Keratinocyte (primary cell): ENCODE measurements at regions not wholly inside any gene's neighbourhood (a gene's known extent, or its start where the extent isn't known, plus 50 kb on each side); places are given as distances from the start of the nearest gene placed in this dataset.
A peak's percentile ranks its signal among the peaks of the same experiment; 100 is the strongest.
"Not testable (repeated sequence)": the region's sequence is repeated elsewhere in the genome, so short reads cannot be mapped to it uniquely, and the experiment has no call there.

Experiments used
- DNase-seq: peaks from one replicate; pipeline ENCODE4 v3.0.0-alpha.2; 2011; ENCODE audit warnings: low read depth, missing footprints, low spot score
- FAIRE-seq: peaks from 2 replicates; lab custom pipeline; 2011; peaks lifted over from hg19 to GRCh38; lab: Jason Lieb, UNC
- H2AFZ ChIP-seq: 2 replicates; pipeline ENCODE4 v1.6.0; 2012; ENCODE audit warnings: low read length, control low read depth, inconsistent platforms; ENCODE audit not compliant: control insufficient read depth
- H3K27ac ChIP-seq: 2 replicates; pipeline ENCODE4 v1.5.1; 2011; ENCODE audit warnings: low read length; ENCODE audit not compliant: control insufficient read depth, insufficient read depth
- H3K27me3 ChIP-seq: 3 replicates; pipeline ENCODE4 v1.6.0; 2011; ENCODE audit warnings: low read length; ENCODE audit not compliant: control insufficient read depth, insufficient read depth; ENCODE audit errors: extremely low read depth
- H3K36me3 ChIP-seq, 2 experiments: 2 replicates in 1 of 2; 3 replicates in 1 of 2; pipeline ENCODE4 v1.5.1; 2011; ENCODE audit warnings: low read length in 2 of 2, mild to moderate bottlenecking in 1 of 2; ENCODE audit not compliant: control insufficient read depth in 2 of 2, insufficient read depth in 2 of 2; ENCODE audit errors: extremely low read depth in 1 of 2
- H3K4me1 ChIP-seq: 3 replicates; pipeline ENCODE4 v1.5.1; 2011; ENCODE audit warnings: low read length; ENCODE audit not compliant: control insufficient read depth, insufficient read depth; ENCODE audit errors: extremely low read depth
- H3K4me2 ChIP-seq: 3 replicates; pipeline ENCODE4 v1.6.0; 2011; ENCODE audit warnings: low read depth, low read length; ENCODE audit not compliant: control insufficient read depth, insufficient read depth; ENCODE audit errors: extremely low read depth
- H3K4me3 ChIP-seq, 3 experiments: fragments of 200-600 bp in 1 of 3; sonication (generic) in 1 of 3; 2 replicates in 2 of 3; 3 replicates in 1 of 3; pipeline ENCODE4 v1.5.1; 2011 to 2016; ENCODE audit warnings: low read length in 3 of 3, mild to moderate bottlenecking in 3 of 3, control low read depth in 2 of 3, inconsistent platforms in 1 of 3, low read depth in 1 of 3, mixed read lengths in 1 of 3, mixed run types in 1 of 3, moderate library complexity in 1 of 3; ENCODE audit not compliant: control insufficient read depth in 2 of 3, insufficient read depth in 2 of 3; ENCODE audit errors: extremely low read depth in 1 of 3
- H3K79me2 ChIP-seq: 2 replicates; pipeline ENCODE4 v1.6.0; 2012; ENCODE audit warnings: low read length; ENCODE audit not compliant: control insufficient read depth, insufficient read depth
- H3K9ac ChIP-seq: 3 replicates; pipeline ENCODE4 v1.6.0; 2011; ENCODE audit warnings: low read length; ENCODE audit not compliant: control insufficient read depth, insufficient read depth; ENCODE audit errors: extremely low read depth
- H3K9me1 ChIP-seq: 3 replicates; pipeline ENCODE4 v1.6.0; 2011; ENCODE audit warnings: low read length; ENCODE audit not compliant: control insufficient read depth, insufficient read depth; ENCODE audit errors: extremely low read depth
- H3K9me3 ChIP-seq: 2 replicates; pipeline ENCODE4 v1.5.1; 2012; ENCODE audit warnings: low read depth, low read length; ENCODE audit not compliant: control insufficient read depth
- H4K20me1 ChIP-seq: 3 replicates; pipeline ENCODE4 v1.6.0; 2011; ENCODE audit warnings: low read length; ENCODE audit not compliant: control insufficient read depth, insufficient read depth; ENCODE audit errors: extremely low read depth
- EZH2 ChIP-seq: IDR thresholded peaks from one replicate; pipeline ENCODE4 v1.6.1; 2012; ENCODE audit warnings: inconsistent platforms, mild to moderate bottlenecking, low read length, moderate library complexity
- dilution Hi-C: fragments of 300-500 bp; cut with MboI; formaldehyde crosslinking; loops from one replicate; pipeline ENCODE4 v1.7.0; 2020; ENCODE audit warnings: low sequenced_read_pairs; ENCODE audit not compliant: extremely low pct_ligation_motif_present
- TF ChIP-seq, protein P1 (sequence below), 3 experiments: IDR thresholded peaks in 1 of 3; conservative IDR thresholded peaks in 1 of 3; optimal IDR thresholded peaks in 1 of 3; 2 replicates in 2 of 3; 3 replicates in 1 of 3; pipeline versions ENCODE3 to v1.5.1; 2011; ENCODE audit warnings: low read length in 3 of 3, mild to moderate bottlenecking in 3 of 3, moderate library complexity in 2 of 3, control low read depth in 1 of 3, inconsistent platforms in 1 of 3; ENCODE audit not compliant: insufficient read depth in 2 of 3; ENCODE audit errors: extremely low read depth in 1 of 3

DNA sequence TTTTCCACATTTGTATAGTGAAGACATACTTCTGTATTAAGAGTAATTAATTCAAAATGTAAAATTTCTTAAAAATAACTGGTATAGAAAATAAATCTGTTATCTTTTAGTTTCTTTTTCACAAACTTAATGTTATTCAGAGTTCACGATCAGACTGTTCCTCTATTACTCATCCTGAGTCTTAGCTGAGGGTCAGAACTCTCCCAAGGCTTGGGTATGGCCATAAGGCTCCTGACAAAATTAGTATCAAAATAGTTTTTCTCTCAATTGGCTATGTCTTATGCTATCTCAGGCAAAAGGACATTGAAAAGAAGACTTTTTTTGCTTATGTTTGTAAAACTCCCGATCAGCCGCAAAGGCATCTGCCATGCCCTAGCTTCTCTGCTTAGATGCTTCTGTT lies 56.1 kb upstream of the NAB1 start:
- H2AFZ ChIP-seq, result no peak overlapping the region
- dilution Hi-C loops, result no loop called here
- H3K36me3 ChIP-seq, result no peaks in the 10 kb centered on the region
- DNase-seq (no peak), FAIRE-seq (no peak)
- no peak overlapping the region for H3K4me2 ChIP-seq
- no peaks in the 10 kb centered on the region for H3K27me3 ChIP-seq
- no peaks in the 10 kb centered on the region for H3K9me3 ChIP-seq
- H3K4me1 ChIP-seq, result peaks cover 15% of the 10 kb centered on the region
- no peak for TF ChIP-seq EZH2
- no peak overlapping the region for H3K9ac ChIP-seq
- no peaks in the 10 kb centered on the region for H3K79me2 ChIP-seq
- no peak overlapping the region for H3K4me3 ChIP-seq
- no peaks in the 10 kb centered on the region for H4K20me1 ChIP-seq
- no peaks in the 10 kb centered on the region for H3K9me1 ChIP-seq
- no peak overlapping the region for H3K27ac ChIP-seq

DNA sequence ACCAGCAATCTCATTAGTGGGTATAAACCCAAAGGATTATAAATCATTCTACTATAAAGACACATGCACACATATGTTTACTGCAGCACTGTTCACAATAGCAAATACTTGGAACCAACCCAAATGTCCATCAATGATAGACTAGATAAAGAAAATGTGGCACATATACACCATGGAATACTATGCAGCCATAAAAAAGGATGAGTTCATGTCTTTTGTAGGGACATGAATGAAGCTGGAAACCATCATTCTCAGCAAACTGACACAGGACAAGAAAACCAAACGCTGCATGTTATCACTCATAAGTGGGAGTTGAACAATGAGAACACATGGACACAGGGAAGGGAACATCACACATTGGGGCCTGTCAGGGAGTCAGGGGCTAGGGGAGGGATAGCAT lies 53.0 kb upstream of the NAB1 start:
- H3K9ac ChIP-seq, H4K20me1 ChIP-seq, H3K79me2 ChIP-seq, DNase-seq, H3K4me2 ChIP-seq, H3K9me1 ChIP-seq, FAIRE-seq, H3K36me3 ChIP-seq, H3K9me3 ChIP-seq, H3K27me3 ChIP-seq, dilution Hi-C loops, H3K27ac ChIP-seq, H2AFZ ChIP-seq, H3K4me3 ChIP-seq: not testable (repeated sequence)
- peaks cover 24% of the 10 kb centered on the region for H3K4me1 ChIP-seq

DNA sequence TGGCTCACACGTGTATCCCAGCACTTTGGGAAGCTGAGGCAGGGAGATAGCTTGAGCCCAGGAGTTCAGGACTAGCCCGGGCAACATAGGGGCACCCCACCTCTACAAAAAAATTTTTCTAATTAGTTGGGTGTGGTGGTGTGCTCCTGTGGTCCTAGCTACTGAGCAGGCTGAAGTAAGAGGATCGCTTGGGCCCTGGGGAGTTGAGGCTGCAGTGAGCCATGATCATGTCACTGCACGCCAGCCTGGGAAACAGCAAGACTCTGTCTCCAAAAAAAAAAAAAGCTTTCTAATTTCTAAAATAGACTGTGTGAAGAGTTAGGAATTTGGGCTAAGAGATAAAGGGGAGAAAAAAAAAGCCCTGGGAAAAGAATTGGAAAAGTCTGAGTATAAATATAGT lies 51.9 kb upstream of the NAB1 start:
- Histone ChIP-seq H3K4me2 (peak overlapping the region; percentile 42), H4K20me1 (no peaks in the 10 kb centered on the region), H3K9me3 (no peaks in the 10 kb centered on the region), H3K4me3 (peak overlapping the region in 1 of 3 experiments; percentile 15), H3K4me1 (peaks cover 24% of the 10 kb centered on the region), H2AFZ (peak overlapping the region; percentile 72), H3K79me2 (no peaks in the 10 kb centered on the region), H3K36me3 (no peaks in the 10 kb centered on the region), H3K9ac (peak overlapping the region; percentile 46), H3K27me3 (no peaks in the 10 kb centered on the region), H3K27ac (peak overlapping the region; percentile 56), H3K9me1 (no peaks in the 10 kb centered on the region)
- DNase-seq, result no peak
- TF ChIP-seq, protein P1, sequence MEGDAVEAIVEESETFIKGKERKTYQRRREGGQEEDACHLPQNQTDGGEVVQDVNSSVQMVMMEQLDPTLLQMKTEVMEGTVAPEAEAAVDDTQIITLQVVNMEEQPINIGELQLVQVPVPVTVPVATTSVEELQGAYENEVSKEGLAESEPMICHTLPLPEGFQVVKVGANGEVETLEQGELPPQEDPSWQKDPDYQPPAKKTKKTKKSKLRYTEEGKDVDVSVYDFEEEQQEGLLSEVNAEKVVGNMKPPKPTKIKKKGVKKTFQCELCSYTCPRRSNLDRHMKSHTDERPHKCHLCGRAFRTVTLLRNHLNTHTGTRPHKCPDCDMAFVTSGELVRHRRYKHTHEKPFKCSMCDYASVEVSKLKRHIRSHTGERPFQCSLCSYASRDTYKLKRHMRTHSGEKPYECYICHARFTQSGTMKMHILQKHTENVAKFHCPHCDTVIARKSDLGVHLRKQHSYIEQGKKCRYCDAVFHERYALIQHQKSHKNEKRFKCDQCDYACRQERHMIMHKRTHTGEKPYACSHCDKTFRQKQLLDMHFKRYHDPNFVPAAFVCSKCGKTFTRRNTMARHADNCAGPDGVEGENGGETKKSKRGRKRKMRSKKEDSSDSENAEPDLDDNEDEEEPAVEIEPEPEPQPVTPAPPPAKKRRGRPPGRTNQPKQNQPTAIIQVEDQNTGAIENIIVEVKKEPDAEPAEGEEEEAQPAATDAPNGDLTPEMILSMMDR (optimal IDR thresholded peaks at IDR 0.05 in 1 of 3, IDR thresholded peaks at IDR 0.05 in 1 of 3, conservative IDR thresholded peaks at IDR 0.05 in 1 of 3; ENCODE audit: extremely low read depth in 1 of 3, insufficient read depth in 2 of 3, low read length in 3 of 3), result no peak
- no peak for TF ChIP-seq EZH2
- dilution Hi-C loops, result no loop called here
- no peak for FAIRE-seq
